WTC11 (cell line): ENCODE measurements at regions not wholly inside any gene's neighbourhood (a gene's known extent, or its start where the extent isn't known, plus 50 kb on each side); places are given as distances from the start of the nearest gene placed in this dataset.

Source experiments
- ATAC-seq: fragments of 200-7000 bp; cut with Tn5 transposase; 2 replicates; pipeline ENCODE4 v1.10.0; 2021; ENCODE audit warnings: mild to moderate bottlenecking, moderate library complexity
- CTCF ChIA-PET: fragments of 300-600 bp; sonication (Branson Sonifier 250); formaldehyde crosslinking; loops from one replicate; lab custom pipeline; 2021; ENCODE audit warnings: antibody characterized with exemption; lab: Charles Lee
- POLR2A ChIA-PET: fragments of 350-600 bp; sonication (Branson Sonifier 250); formaldehyde crosslinking; loops from one replicate; lab custom pipeline; 2021; ENCODE audit warnings: antibody characterized with exemption; lab: Charles Lee
- DNase-seq: peaks from one replicate; pipeline ENCODE4 v3.0.0; 2021; ENCODE audit warnings: low spot score
- H3K27ac Mint-ChIP-seq: 2 replicates; pipeline ENCODE4 v1.8.0; 2021; ENCODE audit warnings: mixed read lengths
- H3K27me3 Mint-ChIP-seq: 2 replicates; pipeline ENCODE4 v1.8.0; 2021; ENCODE audit warnings: low read depth, mild to moderate bottlenecking, moderate library complexity, mixed read lengths
- H3K36me3 Mint-ChIP-seq: 2 replicates; pipeline ENCODE4 v1.8.0; 2021; ENCODE audit warnings: mixed read lengths
- H3K4me1 Mint-ChIP-seq: 2 replicates; pipeline ENCODE4 v1.8.0; 2022; ENCODE audit warnings: mixed read lengths
- H3K4me3 Mint-ChIP-seq: 2 replicates; pipeline ENCODE4 v1.8.0; 2021; ENCODE audit warnings: mild to moderate bottlenecking, moderate library complexity, mixed read lengths
- H3K9me3 Mint-ChIP-seq: 2 replicates; pipeline ENCODE4 v1.8.0; 2021; ENCODE audit warnings: mixed read lengths
- CREB1 ChIP-seq: sonication (generic); formaldehyde crosslinking; IDR thresholded peaks from 2 replicates; pipeline ENCODE4 v1.8.0; 2023; ENCODE audit warnings: mild to moderate bottlenecking, missing genetic modification reagents
- ELF4 ChIP-seq: sonication (generic); formaldehyde crosslinking; IDR thresholded peaks from 2 replicates; pipeline ENCODE4 v1.8.1; 2022; ENCODE audit warnings: low read depth, mild to moderate bottlenecking, moderate library complexity, missing genetic modification reagents
- EMX1 ChIP-seq: fragments of 250-450 bp; sonication (Bioruptor Pico); IDR thresholded peaks from 2 replicates; pipeline ENCODE4 v1.8.0; 2021; ENCODE audit warnings: mild to moderate bottlenecking
- ESRRA ChIP-seq: sonication (generic); formaldehyde crosslinking; IDR thresholded peaks from 2 replicates; pipeline ENCODE4 v1.8.1; 2022; ENCODE audit warnings: mild to moderate bottlenecking, missing genetic modification reagents, borderline replicate concordance
- ETV6 ChIP-seq: sonication (generic); formaldehyde crosslinking; IDR thresholded peaks from 2 replicates; pipeline ENCODE4 v1.8.1; 2022; ENCODE audit warnings: mild to moderate bottlenecking, missing genetic modification reagents
- FOXJ3 ChIP-seq: sonication (generic); formaldehyde crosslinking; IDR thresholded peaks from 2 replicates; pipeline ENCODE4 v1.9.0; 2021; ENCODE audit warnings: missing genetic modification reagents, mild to moderate bottlenecking, borderline replicate concordance
- IRF2 ChIP-seq: sonication (generic); formaldehyde crosslinking; IDR thresholded peaks from 2 replicates; pipeline ENCODE4 v1.8.0; 2022; ENCODE audit warnings: low read depth, missing genetic modification reagents, borderline replicate concordance
- JAZF1 ChIP-seq: fragments of 250-450 bp; sonication (Bioruptor Pico); IDR thresholded peaks from 2 replicates; pipeline ENCODE4 v1.9.0; 2021; ENCODE audit warnings: moderate library complexity, mild to moderate bottlenecking, inconsistent platforms
- NFATC4 ChIP-seq: fragments of 250-450 bp; sonication (Bioruptor Pico); IDR thresholded peaks from 2 replicates; pipeline ENCODE4 v1.9.0; 2021; ENCODE audit warnings: mild to moderate bottlenecking
- NR1H2 ChIP-seq: sonication (generic); formaldehyde crosslinking; IDR thresholded peaks from 2 replicates; pipeline ENCODE4 v1.9.0; 2021; ENCODE audit warnings: mild to moderate bottlenecking, moderate library complexity, missing genetic modification reagents
- NR3C1 ChIP-seq: sonication (generic); formaldehyde crosslinking; conservative IDR thresholded peaks from 2 replicates; pipeline ENCODE4 v1.8.1; 2023; ENCODE audit warnings: low read depth, mild to moderate bottlenecking, missing genetic modification reagents
- PRRX2 ChIP-seq: fragments of 250-450 bp; sonication (Bioruptor Pico); IDR thresholded peaks from 2 replicates; pipeline ENCODE4 v1.8.0; 2021; ENCODE audit warnings: mild to moderate bottlenecking
- SOX15 ChIP-seq: fragments of 250-450 bp; sonication (Bioruptor Pico); IDR thresholded peaks from 2 replicates; pipeline ENCODE4 v1.9.0; 2021; ENCODE audit warnings: mild to moderate bottlenecking
- TEAD1 ChIP-seq: sonication (generic); formaldehyde crosslinking; IDR thresholded peaks from 2 replicates; pipeline ENCODE4 v1.8.0; 2022; ENCODE audit warnings: mild to moderate bottlenecking, missing genetic modification reagents
- TF ChIP-seq, protein P1 (sequence below): sonication (generic); formaldehyde crosslinking; IDR thresholded peaks from 2 replicates; pipeline ENCODE4 v1.8.1; 2022; ENCODE audit warnings: mild to moderate bottlenecking, missing genetic modification reagents, moderate library complexity, borderline replicate concordance
- TF ChIP-seq, protein P2 (sequence below): sonication (generic); formaldehyde crosslinking; conservative IDR thresholded peaks from 2 replicates; pipeline ENCODE4 v1.8.1; 2023; ENCODE audit warnings: mild to moderate bottlenecking, low read depth, missing genetic modification reagents, moderate library complexity
- TF ChIP-seq, protein P3 (sequence below): sonication (generic); formaldehyde crosslinking; IDR thresholded peaks from 2 replicates; pipeline ENCODE4 v1.8.0; 2022; ENCODE audit warnings: mild to moderate bottlenecking, missing genetic modification reagents
- TF ChIP-seq, protein P4 (sequence below): sonication (generic); formaldehyde crosslinking; IDR thresholded peaks from 2 replicates; pipeline ENCODE4 v1.8.0; 2023; ENCODE audit warnings: missing genetic modification reagents
- TF ChIP-seq, protein P5 (sequence below): sonication (generic); formaldehyde crosslinking; IDR thresholded peaks from 2 replicates; pipeline ENCODE4 v1.8.1; 2023; ENCODE audit warnings: mild to moderate bottlenecking, missing genetic modification reagents, moderate library complexity
- TF ChIP-seq, protein P6 (sequence below): fragments of 250-450 bp; sonication (Bioruptor Pico); IDR thresholded peaks from 2 replicates; pipeline ENCODE4 v1.8.0; 2021; ENCODE audit warnings: mild to moderate bottlenecking
- TF ChIP-seq, protein P7 (sequence below): fragments of 250-450 bp; sonication (Bioruptor Pico); IDR thresholded peaks from 2 replicates; pipeline ENCODE4 v2.1.2; 2022; ENCODE audit warnings: mild to moderate bottlenecking, moderate library complexity
- TF ChIP-seq, protein P8 (sequence below): sonication (generic); formaldehyde crosslinking; IDR thresholded peaks from 2 replicates; pipeline ENCODE4 v1.8.0; 2022; ENCODE audit warnings: mild to moderate bottlenecking, missing genetic modification reagents

DNA sequence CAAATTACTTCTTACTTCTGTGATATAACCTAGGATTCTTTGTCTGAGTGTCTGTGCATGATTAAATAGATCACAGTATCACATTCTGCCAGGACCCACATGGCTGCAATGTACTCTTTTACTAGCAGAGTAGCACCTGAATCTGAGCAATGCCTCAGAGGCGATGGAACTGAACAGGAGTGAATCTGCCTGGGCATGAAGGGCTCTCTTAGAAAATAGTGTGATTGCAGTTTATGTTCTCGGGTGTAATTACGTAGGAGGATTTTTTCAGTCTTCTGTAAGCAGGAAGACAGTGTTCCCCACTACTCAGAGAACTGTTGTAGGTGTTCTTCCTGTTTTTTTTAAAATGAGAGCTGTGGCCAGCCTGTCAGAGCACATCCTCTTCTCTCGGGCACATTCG is 802.3 kb downstream of the NLGN4Y start:
- ChIA-PET CTCF (no interaction called here), POLR2A (no interaction called here)
- H3K4me1 Mint-ChIP-seq = no peaks in the 10 kb centered on the region
- ATAC-seq = no peak
- no peak for DNase-seq
- no peak overlapping the region for H3K27ac Mint-ChIP-seq
- H3K4me3 Mint-ChIP-seq = no peak overlapping the region
- peaks cover 7% of the 10 kb centered on the region for H3K36me3 Mint-ChIP-seq
- no peaks in the 10 kb centered on the region; the same call in 1 of the 2 replicates for H3K27me3 Mint-ChIP-seq
- H3K9me3 Mint-ChIP-seq = peaks cover 7% of the 10 kb centered on the region
- TF ChIP-seq, protein P1, sequence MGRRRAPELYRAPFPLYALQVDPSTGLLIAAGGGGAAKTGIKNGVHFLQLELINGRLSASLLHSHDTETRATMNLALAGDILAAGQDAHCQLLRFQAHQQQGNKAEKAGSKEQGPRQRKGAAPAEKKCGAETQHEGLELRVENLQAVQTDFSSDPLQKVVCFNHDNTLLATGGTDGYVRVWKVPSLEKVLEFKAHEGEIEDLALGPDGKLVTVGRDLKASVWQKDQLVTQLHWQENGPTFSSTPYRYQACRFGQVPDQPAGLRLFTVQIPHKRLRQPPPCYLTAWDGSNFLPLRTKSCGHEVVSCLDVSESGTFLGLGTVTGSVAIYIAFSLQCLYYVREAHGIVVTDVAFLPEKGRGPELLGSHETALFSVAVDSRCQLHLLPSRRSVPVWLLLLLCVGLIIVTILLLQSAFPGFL (CRISPR knock-in tag) = no peak
- TF ChIP-seq EMX1 (CRISPR knock-in tag) = no peak

DNA sequence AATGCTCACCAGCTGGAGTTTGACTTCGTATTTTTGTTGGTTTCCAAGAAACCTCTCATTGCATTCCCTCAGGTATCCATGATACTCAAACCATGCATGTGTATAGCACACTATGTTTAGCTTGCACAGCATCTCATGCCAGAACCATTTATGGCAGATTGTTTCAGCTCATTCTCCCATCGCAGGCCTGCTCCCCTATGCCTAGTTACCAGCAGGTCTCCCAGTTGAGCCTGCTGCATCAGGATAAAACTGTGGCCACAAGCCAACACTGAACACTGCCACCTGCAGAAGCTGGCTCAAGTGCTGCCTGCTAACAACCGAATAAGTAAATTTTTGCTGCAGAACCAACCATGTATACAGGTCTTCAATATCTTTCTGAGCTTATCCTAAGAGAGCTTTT is 804.5 kb downstream of the NLGN4Y start:
- Mint-ChIP-seq H3K4me1 (no peaks in the 10 kb centered on the region), H3K4me3 (no peak overlapping the region)
- ChIA-PET POLR2A (no interaction called here), CTCF (no interaction called here)
- DNase-seq = no peak
- no peak for TF ChIP-seq NFATC4 (CRISPR knock-in tag)
- no peak for TF ChIP-seq ESRRA (CRISPR knock-in tag)
- TF ChIP-seq NR3C1 = no peak
- no peak for TF ChIP-seq FOXJ3 (CRISPR knock-in tag)
- TF ChIP-seq JAZF1 (CRISPR knock-in tag) = no peak
- TF ChIP-seq CREB1 (CRISPR knock-in tag) = no peak
- no peak for TF ChIP-seq IRF2 (CRISPR knock-in tag)
- TF ChIP-seq NR1H2 (CRISPR knock-in tag) = no peak
- TF ChIP-seq TEAD1 (CRISPR knock-in tag) = no peak
- TF ChIP-seq, protein P2, sequence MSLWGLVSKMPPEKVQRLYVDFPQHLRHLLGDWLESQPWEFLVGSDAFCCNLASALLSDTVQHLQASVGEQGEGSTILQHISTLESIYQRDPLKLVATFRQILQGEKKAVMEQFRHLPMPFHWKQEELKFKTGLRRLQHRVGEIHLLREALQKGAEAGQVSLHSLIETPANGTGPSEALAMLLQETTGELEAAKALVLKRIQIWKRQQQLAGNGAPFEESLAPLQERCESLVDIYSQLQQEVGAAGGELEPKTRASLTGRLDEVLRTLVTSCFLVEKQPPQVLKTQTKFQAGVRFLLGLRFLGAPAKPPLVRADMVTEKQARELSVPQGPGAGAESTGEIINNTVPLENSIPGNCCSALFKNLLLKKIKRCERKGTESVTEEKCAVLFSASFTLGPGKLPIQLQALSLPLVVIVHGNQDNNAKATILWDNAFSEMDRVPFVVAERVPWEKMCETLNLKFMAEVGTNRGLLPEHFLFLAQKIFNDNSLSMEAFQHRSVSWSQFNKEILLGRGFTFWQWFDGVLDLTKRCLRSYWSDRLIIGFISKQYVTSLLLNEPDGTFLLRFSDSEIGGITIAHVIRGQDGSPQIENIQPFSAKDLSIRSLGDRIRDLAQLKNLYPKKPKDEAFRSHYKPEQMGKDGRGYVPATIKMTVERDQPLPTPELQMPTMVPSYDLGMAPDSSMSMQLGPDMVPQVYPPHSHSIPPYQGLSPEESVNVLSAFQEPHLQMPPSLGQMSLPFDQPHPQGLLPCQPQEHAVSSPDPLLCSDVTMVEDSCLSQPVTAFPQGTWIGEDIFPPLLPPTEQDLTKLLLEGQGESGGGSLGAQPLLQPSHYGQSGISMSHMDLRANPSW = no peak
- TF ChIP-seq, protein P3, sequence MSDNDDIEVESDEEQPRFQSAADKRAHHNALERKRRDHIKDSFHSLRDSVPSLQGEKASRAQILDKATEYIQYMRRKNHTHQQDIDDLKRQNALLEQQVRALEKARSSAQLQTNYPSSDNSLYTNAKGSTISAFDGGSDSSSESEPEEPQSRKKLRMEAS (CRISPR knock-in tag) = no peak
- TF ChIP-seq, protein P4, sequence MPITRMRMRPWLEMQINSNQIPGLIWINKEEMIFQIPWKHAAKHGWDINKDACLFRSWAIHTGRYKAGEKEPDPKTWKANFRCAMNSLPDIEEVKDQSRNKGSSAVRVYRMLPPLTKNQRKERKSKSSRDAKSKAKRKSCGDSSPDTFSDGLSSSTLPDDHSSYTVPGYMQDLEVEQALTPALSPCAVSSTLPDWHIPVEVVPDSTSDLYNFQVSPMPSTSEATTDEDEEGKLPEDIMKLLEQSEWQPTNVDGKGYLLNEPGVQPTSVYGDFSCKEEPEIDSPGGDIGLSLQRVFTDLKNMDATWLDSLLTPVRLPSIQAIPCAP (CRISPR knock-in tag) = no peak
- TF ChIP-seq ELF4 (CRISPR knock-in tag) = no peak
- TF ChIP-seq, protein P5, sequence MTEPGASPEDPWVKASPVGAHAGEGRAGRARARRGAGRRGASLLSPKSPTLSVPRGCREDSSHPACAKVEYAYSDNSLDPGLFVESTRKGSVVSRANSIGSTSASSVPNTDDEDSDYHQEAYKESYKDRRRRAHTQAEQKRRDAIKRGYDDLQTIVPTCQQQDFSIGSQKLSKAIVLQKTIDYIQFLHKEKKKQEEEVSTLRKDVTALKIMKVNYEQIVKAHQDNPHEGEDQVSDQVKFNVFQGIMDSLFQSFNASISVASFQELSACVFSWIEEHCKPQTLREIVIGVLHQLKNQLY (CRISPR knock-in tag) = no peak
- TF ChIP-seq PRRX2 (CRISPR knock-in tag) = no peak
- TF ChIP-seq ETV6 = no peak
- TF ChIP-seq, protein P6, sequence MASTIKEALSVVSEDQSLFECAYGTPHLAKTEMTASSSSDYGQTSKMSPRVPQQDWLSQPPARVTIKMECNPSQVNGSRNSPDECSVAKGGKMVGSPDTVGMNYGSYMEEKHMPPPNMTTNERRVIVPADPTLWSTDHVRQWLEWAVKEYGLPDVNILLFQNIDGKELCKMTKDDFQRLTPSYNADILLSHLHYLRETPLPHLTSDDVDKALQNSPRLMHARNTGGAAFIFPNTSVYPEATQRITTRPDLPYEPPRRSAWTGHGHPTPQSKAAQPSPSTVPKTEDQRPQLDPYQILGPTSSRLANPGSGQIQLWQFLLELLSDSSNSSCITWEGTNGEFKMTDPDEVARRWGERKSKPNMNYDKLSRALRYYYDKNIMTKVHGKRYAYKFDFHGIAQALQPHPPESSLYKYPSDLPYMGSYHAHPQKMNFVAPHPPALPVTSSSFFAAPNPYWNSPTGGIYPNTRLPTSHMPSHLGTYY (CRISPR knock-in tag) = no peak
- TF ChIP-seq, protein P7, sequence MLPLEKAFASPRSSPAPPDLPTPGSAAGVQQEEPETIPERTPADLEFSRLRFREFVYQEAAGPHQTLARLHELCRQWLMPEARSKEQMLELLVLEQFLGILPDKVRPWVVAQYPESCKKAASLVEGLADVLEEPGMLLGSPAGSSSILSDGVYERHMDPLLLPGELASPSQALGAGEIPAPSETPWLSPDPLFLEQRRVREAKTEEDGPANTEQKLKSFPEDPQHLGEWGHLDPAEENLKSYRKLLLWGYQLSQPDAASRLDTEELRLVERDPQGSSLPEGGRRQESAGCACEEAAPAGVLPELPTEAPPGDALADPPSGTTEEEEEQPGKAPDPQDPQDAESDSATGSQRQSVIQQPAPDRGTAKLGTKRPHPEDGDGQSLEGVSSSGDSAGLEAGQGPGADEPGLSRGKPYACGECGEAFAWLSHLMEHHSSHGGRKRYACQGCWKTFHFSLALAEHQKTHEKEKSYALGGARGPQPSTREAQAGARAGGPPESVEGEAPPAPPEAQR = no peak
- TF ChIP-seq, protein P8, sequence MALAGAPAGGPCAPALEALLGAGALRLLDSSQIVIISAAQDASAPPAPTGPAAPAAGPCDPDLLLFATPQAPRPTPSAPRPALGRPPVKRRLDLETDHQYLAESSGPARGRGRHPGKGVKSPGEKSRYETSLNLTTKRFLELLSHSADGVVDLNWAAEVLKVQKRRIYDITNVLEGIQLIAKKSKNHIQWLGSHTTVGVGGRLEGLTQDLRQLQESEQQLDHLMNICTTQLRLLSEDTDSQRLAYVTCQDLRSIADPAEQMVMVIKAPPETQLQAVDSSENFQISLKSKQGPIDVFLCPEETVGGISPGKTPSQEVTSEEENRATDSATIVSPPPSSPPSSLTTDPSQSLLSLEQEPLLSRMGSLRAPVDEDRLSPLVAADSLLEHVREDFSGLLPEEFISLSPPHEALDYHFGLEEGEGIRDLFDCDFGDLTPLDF = no peak
- TF ChIP-seq SOX15 = no peak
- TF ChIP-seq, all 79 proteins: peak for 0
- H3K27ac Mint-ChIP-seq = no peak overlapping the region
- H3K27me3 Mint-ChIP-seq = no peaks in the 10 kb centered on the region; the same call in 1 of the 2 replicates
- H3K36me3 Mint-ChIP-seq = no peaks in the 10 kb centered on the region
- peaks cover 4% of the 10 kb centered on the region for H3K9me3 Mint-ChIP-seq
- no peak for ATAC-seq
